Osteoblast (primary cell): ENCODE measurements at regions not wholly inside any gene's neighbourhood (a gene's known extent, or its start where the extent isn't known, plus 50 kb on each side); places are given as distances from the start of the nearest gene placed in this dataset.

Source experiments
- DNase-seq: peaks from one replicate; pipeline ENCODE4 v3.0.0; 2011; ENCODE audit warnings: low spot score, mixed read lengths; ENCODE audit not compliant: insufficient read length; ENCODE audit errors: missing footprints
- H2AFZ ChIP-seq: 2 replicates; pipeline ENCODE4 v1.6.0; 2011; ENCODE audit warnings: mild to moderate bottlenecking, low read length
- H3K27ac ChIP-seq: 2 replicates; pipeline ENCODE4 v1.5.1; 2011; ENCODE audit warnings: mild to moderate bottlenecking, low read depth, low read length, moderate library complexity
- H3K27me3 ChIP-seq: 2 replicates; pipeline ENCODE4 v1.6.0; 2012; ENCODE audit warnings: mild to moderate bottlenecking, control low read depth, inconsistent platforms, low read length, moderate library complexity; ENCODE audit not compliant: insufficient read depth
- H3K36me3 ChIP-seq: 2 replicates; pipeline ENCODE4 v1.5.1; 2011; ENCODE audit warnings: mild to moderate bottlenecking, low read length, control low read depth, moderate library complexity; ENCODE audit not compliant: insufficient read depth
- H3K4me1 ChIP-seq: 2 replicates; pipeline ENCODE4 v1.5.1; 2011; ENCODE audit warnings: mild to moderate bottlenecking, low read length, control low read depth, moderate library complexity; ENCODE audit not compliant: insufficient read depth
- H3K4me2 ChIP-seq: 2 replicates; pipeline ENCODE4 v1.6.0; 2011; ENCODE audit warnings: mild to moderate bottlenecking, low read length; ENCODE audit not compliant: insufficient read depth
- H3K4me3 ChIP-seq: fragments of 200-600 bp; sonication (generic); 3 replicates; pipeline ENCODE4 v1.5.1; 2012; ENCODE audit warnings: mild to moderate bottlenecking, low read length, inconsistent platforms; ENCODE audit not compliant: insufficient read depth
- H3K79me2 ChIP-seq: 2 replicates; pipeline ENCODE4 v1.6.0; 2012; ENCODE audit warnings: mild to moderate bottlenecking, low read length, control low read depth, inconsistent platforms; ENCODE audit not compliant: insufficient read depth
- H3K9me3 ChIP-seq: 2 replicates; pipeline ENCODE4 v1.5.1; 2011; ENCODE audit warnings: low read depth, low read length, control low read depth
- H4K20me1 ChIP-seq: 2 replicates; pipeline ENCODE4 v1.6.0; 2012; ENCODE audit warnings: mild to moderate bottlenecking, low read length, control low read depth; ENCODE audit not compliant: insufficient read depth
- CTCF ChIP-seq: IDR thresholded peaks from 2 replicates; pipeline ENCODE4 v1.5.1; 2011; ENCODE audit warnings: mild to moderate bottlenecking, low read depth, low read length, moderate library complexity; ENCODE audit errors: extremely low read depth

DNA sequence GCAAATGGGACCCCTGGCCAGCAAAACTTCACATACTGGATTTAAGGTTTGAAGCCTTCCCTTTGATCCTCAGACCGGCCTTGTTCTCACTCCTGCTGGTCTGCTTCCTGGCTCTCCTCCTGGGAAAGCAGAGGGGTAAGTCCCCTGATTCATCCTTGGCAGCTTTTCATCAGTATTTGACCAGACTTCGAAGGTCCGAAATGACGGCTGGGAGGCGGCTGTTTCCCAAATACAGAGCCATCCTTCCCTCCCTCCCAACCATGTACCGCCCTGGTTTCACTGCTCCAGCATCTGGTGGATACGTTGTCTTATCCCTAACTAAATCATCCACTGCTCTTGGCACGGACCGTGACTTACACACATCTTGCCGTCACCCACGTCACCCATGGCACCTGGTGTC lies 265.5 kb downstream of the BCOR start:
- no peak overlapping the region for H2AFZ ChIP-seq
- DNase-seq: no peak
- H3K9me3 ChIP-seq: no peaks in the 10 kb centered on the region
- H4K20me1 ChIP-seq: no peaks in the 10 kb centered on the region
- no peak overlapping the region for H3K27ac ChIP-seq
- TF ChIP-seq CTCF: no peak
- no peaks in the 10 kb centered on the region for H3K79me2 ChIP-seq
- H3K4me2 ChIP-seq: no peak overlapping the region
- peaks cover 11% of the 10 kb centered on the region for H3K27me3 ChIP-seq
- no peaks in the 10 kb centered on the region for H3K36me3 ChIP-seq
- no peaks in the 10 kb centered on the region for H3K4me1 ChIP-seq
- H3K4me3 ChIP-seq: no peak overlapping the region

DNA sequence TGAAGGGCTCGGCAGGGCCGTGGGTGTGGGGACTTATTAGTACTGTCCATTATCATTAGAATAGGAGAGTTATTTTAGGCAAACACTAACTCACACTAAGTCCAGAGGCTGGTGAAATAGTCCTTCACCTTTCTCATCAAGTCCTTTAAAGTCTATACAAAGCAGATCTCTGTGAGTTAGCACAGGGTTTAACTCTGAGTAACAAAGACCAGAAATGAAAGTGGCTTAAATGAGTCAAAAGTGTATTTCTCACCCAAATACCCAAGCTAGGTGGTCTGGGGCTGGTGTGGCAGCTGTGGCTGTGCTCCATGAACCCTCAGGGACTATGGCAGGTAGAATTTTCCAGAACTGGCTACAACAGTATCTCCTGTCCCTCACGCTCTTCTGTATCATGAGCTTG lies 263.2 kb downstream of the BCOR start:
- Histone ChIP-seq H3K27ac (no peak overlapping the region), H4K20me1 (no peaks in the 10 kb centered on the region), H3K4me1 (no peaks in the 10 kb centered on the region), H3K9me3 (no peaks in the 10 kb centered on the region), H2AFZ (no peak overlapping the region), H3K79me2 (no peaks in the 10 kb centered on the region), H3K4me3 (no peak overlapping the region), H3K4me2 (no peak overlapping the region), H3K27me3 (peaks cover 20% of the 10 kb centered on the region), H3K36me3 (no peaks in the 10 kb centered on the region)
- TF ChIP-seq CTCF: no peak
- no peak for DNase-seq

GRCh38 chrX:39835241-39835640 lies 262.5 kb downstream of the BCOR start:
- Histone ChIP-seq H3K9me3 (no peaks in the 10 kb centered on the region), H4K20me1 (no peaks in the 10 kb centered on the region), H3K27me3 (peaks cover 19% of the 10 kb centered on the region), H3K4me3 (no peak overlapping the region), H3K4me1 (no peaks in the 10 kb centered on the region), H3K27ac (no peak overlapping the region), H3K79me2 (no peaks in the 10 kb centered on the region), H3K36me3 (no peaks in the 10 kb centered on the region), H2AFZ (no peak overlapping the region), H3K4me2 (no peak overlapping the region)
- TF ChIP-seq CTCF: no peak
- no peak for DNase-seq

DNA sequence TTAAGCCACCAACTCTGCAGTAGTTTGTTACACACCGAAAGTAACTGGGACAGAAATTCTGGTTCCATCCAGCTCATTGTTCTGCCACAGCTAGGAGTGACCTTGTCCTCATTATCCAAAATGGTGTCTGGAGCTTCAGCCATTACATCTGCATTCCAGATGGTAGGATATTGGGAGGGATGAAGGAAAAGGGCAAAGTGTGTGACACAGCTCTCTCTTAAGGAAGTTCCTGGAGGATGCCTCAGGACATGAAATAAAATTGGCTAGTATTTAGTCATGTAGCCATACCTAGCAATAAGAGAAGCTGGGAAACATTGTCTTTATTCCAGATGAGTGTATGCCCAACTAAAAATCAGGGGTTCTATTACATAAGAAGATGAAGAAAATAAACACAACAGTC lies 262.0 kb downstream of the BCOR start:
- H2AFZ ChIP-seq: no peak overlapping the region
- H3K4me2 ChIP-seq: no peak overlapping the region
- no peak for DNase-seq
- H3K79me2 ChIP-seq: no peaks in the 10 kb centered on the region
- H3K4me3 ChIP-seq: no peak overlapping the region
- H3K27ac ChIP-seq: no peak overlapping the region
- peaks cover 17% of the 10 kb centered on the region for H3K27me3 ChIP-seq
- H3K9me3 ChIP-seq: no peaks in the 10 kb centered on the region
- no peaks in the 10 kb centered on the region for H3K4me1 ChIP-seq
- H3K36me3 ChIP-seq: no peaks in the 10 kb centered on the region
- no peak for TF ChIP-seq CTCF
- no peaks in the 10 kb centered on the region for H4K20me1 ChIP-seq
